ENCODE measurements at regions not wholly inside any gene's neighbourhood (a gene's known extent, or its start where the extent isn't known, plus 50 kb on each side); places are given as distances from the start of the nearest gene placed in this dataset.

DNA sequence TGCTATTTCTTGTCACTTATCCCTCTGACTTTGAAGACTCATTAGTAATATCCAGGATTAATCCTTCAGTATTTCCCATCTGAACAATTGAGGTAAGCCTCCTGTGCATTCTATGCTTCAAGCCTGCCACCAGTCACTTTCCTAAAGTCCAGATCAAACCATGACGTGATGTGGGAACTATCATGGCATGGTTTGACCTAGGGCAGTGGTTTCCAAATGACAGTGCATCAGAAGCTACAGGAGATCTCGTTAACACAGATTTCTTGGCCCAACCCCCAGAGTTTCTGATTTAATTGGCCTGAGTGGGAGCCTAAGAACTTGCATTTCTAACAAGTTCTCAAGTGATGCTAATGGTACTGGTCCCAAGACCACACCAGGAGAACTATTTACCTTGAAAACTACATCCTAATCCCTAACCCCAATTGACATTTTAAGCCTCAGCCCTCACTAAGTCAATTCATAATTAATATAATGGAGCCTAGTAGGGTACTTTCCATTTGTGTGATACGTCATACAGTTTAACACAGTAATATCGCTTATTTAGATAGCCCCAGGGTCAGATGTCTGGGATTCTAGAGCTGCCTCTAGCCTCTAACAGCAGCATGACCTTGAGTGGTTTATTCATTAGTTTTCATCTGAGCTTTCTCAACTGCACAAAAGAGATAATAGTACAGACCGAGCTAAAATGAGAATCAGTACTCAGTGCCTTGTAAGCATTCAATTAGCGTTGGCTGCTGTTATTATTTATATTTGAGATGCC is 907.6 kb downstream of the TFAP2A start:
- H3K4me1 ChIP-seq (ENCODE audit: insufficient read depth, low read length), result peaks cover 27% of the 10 kb centered on the region
- DNase-seq (no peak), ATAC-seq (no peak)
- H3K9me2 ChIP-seq (replicated peaks; ENCODE audit: low read length), result no peaks in the 10 kb centered on the region
- intact Hi-C loops (cut with micrococcal nuclease), result no loop called here
- no peaks in the 10 kb centered on the region for H3K79me2 ChIP-seq (ENCODE audit: low read length)
- no peak overlapping the region for H3K4me3 ChIP-seq (ENCODE audit: low read length)
- H3K4me2 ChIP-seq (ENCODE audit: low read length), result no peak overlapping the region
- no peak overlapping the region for H2AFZ ChIP-seq (ENCODE audit: low read length)
- POLR2A ChIA-PET (ENCODE audit: unreplicated experiment), result interaction anchor here (0.6 kb wide), 1 partner anchor 1019 kb away, joined by 4 read pairs; no protein-coding TSS in a partner anchor
- no peak overlapping the region for H3K9ac ChIP-seq (ENCODE audit: low read length)
- BruUV-seq (replicated peaks), result no TSS peak
- H4K20me1 ChIP-seq (ENCODE audit: low read length), result no peaks in the 10 kb centered on the region
- no peak overlapping the region for H3K27ac ChIP-seq (ENCODE audit: low read length)
- H3F3A ChIP-seq (ENCODE audit: low read length, unreplicated experiment), result no peaks in the 10 kb centered on the region
- CTCF ChIA-PET, result no interaction called here
- no peaks in the 10 kb centered on the region for H3K27me3 ChIP-seq (ENCODE audit: low read length)
- TF ChIP-seq EZH2 (IDR thresholded peaks at IDR 0.05; ENCODE audit: low read length, unreplicated experiment) (no peak), EZH2phosphoT487 (IDR thresholded peaks at IDR 0.05; ENCODE audit: borderline replicate concordance, low read length) (no peak), CTCF (conservative IDR thresholded peaks at IDR 0.05; ENCODE audit: low read depth, low read length) (no peak)
- H3K9me3 ChIP-seq (ENCODE audit: low read length), result no peaks in the 10 kb centered on the region
- no peaks in the 10 kb centered on the region for H3K36me3 ChIP-seq (ENCODE audit: low read depth, low read length)

- H3K4me1 ChIP-seq (ENCODE audit: insufficient read depth, low read length), result peaks cover 19% of the 10 kb centered on the region
- no peak for TF ChIP-seq EZH2phosphoT487 (IDR thresholded peaks at IDR 0.05; ENCODE audit: borderline replicate concordance, low read length)
- TF ChIP-seq EZH2 (IDR thresholded peaks at IDR 0.05; ENCODE audit: low read length, unreplicated experiment), result no peak
- no peak for TF ChIP-seq CTCF (conservative IDR thresholded peaks at IDR 0.05; ENCODE audit: low read depth, low read length)
- 0 out of 2 replicates have a peak overlapping the region, but pooled peaks have one; percentile 50 for H3K4me2 ChIP-seq (ENCODE audit: low read length)
- intact Hi-C loops (cut with micrococcal nuclease), result no loop called here
- no peaks in the 10 kb centered on the region for H3K79me2 ChIP-seq (ENCODE audit: low read length)
- peak overlapping the region; percentile 87 for H3K27ac ChIP-seq (ENCODE audit: low read length)
- no peaks in the 10 kb centered on the region for H3K9me3 ChIP-seq (ENCODE audit: low read length)
- H3K27me3 ChIP-seq (ENCODE audit: low read length), result no peaks in the 10 kb centered on the region
- H3K9me2 ChIP-seq (replicated peaks; ENCODE audit: low read length), result no peaks in the 10 kb centered on the region
- no peaks in the 10 kb centered on the region for H3F3A ChIP-seq (ENCODE audit: low read length, unreplicated experiment)
- no peak for ATAC-seq
- CTCF ChIA-PET, result no interaction called here
- H2AFZ ChIP-seq (ENCODE audit: low read length), result 0 out of 2 replicates have a peak overlapping the region, but pooled peaks have one; percentile 2
- no peak overlapping the region for H3K4me3 ChIP-seq (ENCODE audit: low read length)
- peak overlapping the region; percentile 55 for H3K9ac ChIP-seq (ENCODE audit: low read length)
- H4K20me1 ChIP-seq (ENCODE audit: low read length), result no peaks in the 10 kb centered on the region
- H3K36me3 ChIP-seq (ENCODE audit: low read depth, low read length), result no peaks in the 10 kb centered on the region
- BruUV-seq (replicated peaks), result no TSS peak
- peak; percentile 43 for DNase-seq
- POLR2A ChIA-PET (ENCODE audit: unreplicated experiment), result no interaction called here
These were observed 910.7 kb downstream of the TFAP2A start for GRCh38 chr6:9504191-9504590.

- DNase-seq (peak; percentile 96), ATAC-seq (peak; percentile 90)
- H3K9me3 ChIP-seq (ENCODE audit: low read length), result no peaks in the 10 kb centered on the region
- H3K9me2 ChIP-seq (replicated peaks; ENCODE audit: low read length), result no peaks in the 10 kb centered on the region
- no TSS peak for BruUV-seq (replicated peaks)
- POLR2A ChIA-PET (ENCODE audit: unreplicated experiment), result no interaction called here
- H3K4me1 ChIP-seq (ENCODE audit: insufficient read depth, low read length), result peaks cover 19% of the 10 kb centered on the region
- H3K27me3 ChIP-seq (ENCODE audit: low read length), result no peaks in the 10 kb centered on the region
- peak overlapping the region; percentile 20 for H2AFZ ChIP-seq (ENCODE audit: low read length)
- peak overlapping the region; percentile 55 for H3K9ac ChIP-seq (ENCODE audit: low read length)
- no peak overlapping the region for H3K4me3 ChIP-seq (ENCODE audit: low read length)
- H4K20me1 ChIP-seq (ENCODE audit: low read length), result no peaks in the 10 kb centered on the region
- H3K36me3 ChIP-seq (ENCODE audit: low read depth, low read length), result no peaks in the 10 kb centered on the region
- H3F3A ChIP-seq (ENCODE audit: low read length, unreplicated experiment), result no peaks in the 10 kb centered on the region
- H3K4me2 ChIP-seq (ENCODE audit: low read length), result peak overlapping the region; percentile 50
- peak overlapping the region; percentile 87 for H3K27ac ChIP-seq (ENCODE audit: low read length)
- intact Hi-C loops (cut with micrococcal nuclease), result no loop called here
- no peaks in the 10 kb centered on the region for H3K79me2 ChIP-seq (ENCODE audit: low read length)
- TF ChIP-seq CTCF (conservative IDR thresholded peaks at IDR 0.05; ENCODE audit: low read depth, low read length) (no peak), EZH2phosphoT487 (IDR thresholded peaks at IDR 0.05; ENCODE audit: borderline replicate concordance, low read length) (no peak), EZH2 (IDR thresholded peaks at IDR 0.05; ENCODE audit: low read length, unreplicated experiment) (no peak)
- CTCF ChIA-PET, result no interaction called here
These were observed 911.6 kb downstream of the TFAP2A start for GRCh38 chr6:9503111-9503761.

Data from PC-3 (cell line).